Thyroid gland (tissue), 4 donors: ENCODE measurements at regions not wholly inside any gene's neighbourhood (a gene's known extent, or its start where the extent isn't known, plus 50 kb on each side); places are given as distances from the start of the nearest gene placed in this dataset.

Experiments used
- POLR2A ChIP-seq, 2 donors: fragments of 450-650 bp; IDR thresholded peaks; one replicate each; pipeline ENCODE4 v1.6.1; 2017; ENCODE audit warnings: antibody characterized with exemption in 2 of 2, mild to moderate bottlenecking in 2 of 2, moderate library complexity in 1 of 2
- TF ChIP-seq, protein P1 (sequence below), 6 experiments: fragments of 200-600 bp in 3 of 6; fragments of 450-650 bp in 3 of 6; sonication (generic) in 3 of 6; IDR thresholded peaks; one replicate each; pipeline ENCODE4 v1.5.1; 2016 to 2019; ENCODE audit warnings: antibody characterized with exemption in 6 of 6, mild to moderate bottlenecking in 2 of 6, inconsistent platforms in 1 of 6, moderate library complexity in 1 of 6

DNA sequence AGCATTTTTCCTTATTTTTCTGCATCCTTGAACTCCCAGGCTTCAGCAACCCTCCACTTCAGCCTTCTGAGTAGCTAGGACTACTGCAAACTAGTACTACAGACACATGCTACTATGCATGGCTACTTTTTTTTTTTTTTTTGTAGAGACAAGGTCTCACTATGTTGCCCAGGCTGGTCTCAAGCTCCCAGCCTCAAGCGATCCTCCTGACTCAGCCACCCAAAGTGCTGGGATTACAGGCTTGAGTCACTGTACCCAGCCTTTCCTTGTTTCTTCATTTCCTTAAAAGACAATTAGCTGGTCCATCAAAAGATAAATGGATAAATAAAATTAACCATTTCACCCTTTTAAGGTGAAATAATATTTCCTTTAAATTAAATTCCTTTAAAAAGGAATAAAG, 205.8 kb downstream of the SPTSSA start:
- TF ChIP-seq, protein P1, sequence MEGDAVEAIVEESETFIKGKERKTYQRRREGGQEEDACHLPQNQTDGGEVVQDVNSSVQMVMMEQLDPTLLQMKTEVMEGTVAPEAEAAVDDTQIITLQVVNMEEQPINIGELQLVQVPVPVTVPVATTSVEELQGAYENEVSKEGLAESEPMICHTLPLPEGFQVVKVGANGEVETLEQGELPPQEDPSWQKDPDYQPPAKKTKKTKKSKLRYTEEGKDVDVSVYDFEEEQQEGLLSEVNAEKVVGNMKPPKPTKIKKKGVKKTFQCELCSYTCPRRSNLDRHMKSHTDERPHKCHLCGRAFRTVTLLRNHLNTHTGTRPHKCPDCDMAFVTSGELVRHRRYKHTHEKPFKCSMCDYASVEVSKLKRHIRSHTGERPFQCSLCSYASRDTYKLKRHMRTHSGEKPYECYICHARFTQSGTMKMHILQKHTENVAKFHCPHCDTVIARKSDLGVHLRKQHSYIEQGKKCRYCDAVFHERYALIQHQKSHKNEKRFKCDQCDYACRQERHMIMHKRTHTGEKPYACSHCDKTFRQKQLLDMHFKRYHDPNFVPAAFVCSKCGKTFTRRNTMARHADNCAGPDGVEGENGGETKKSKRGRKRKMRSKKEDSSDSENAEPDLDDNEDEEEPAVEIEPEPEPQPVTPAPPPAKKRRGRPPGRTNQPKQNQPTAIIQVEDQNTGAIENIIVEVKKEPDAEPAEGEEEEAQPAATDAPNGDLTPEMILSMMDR (IDR thresholded peaks at IDR 0.05), result no peak
- no peak for TF ChIP-seq POLR2A (IDR thresholded peaks at IDR 0.05)
